ENCODE measurements at regions not wholly inside any gene's neighbourhood (a gene's known extent, or its start where the extent isn't known, plus 50 kb on each side); places are given as distances from the start of the nearest gene placed in this dataset.
A peak's percentile ranks its signal among the peaks of the same experiment; 100 is the strongest.

- Histone ChIP-seq H3K4me3 (no peak overlapping the region; the same call in 1 of the 2 replicates), H3K9me3 (replicated peaks; ENCODE audit: control insufficient read depth, insufficient read depth, low read length) (no peaks in the 10 kb centered on the region), H3K9ac (ENCODE audit: control insufficient read depth, insufficient read depth, low read length) (peak overlapping the region; percentile 13), H3K4me2 (ENCODE audit: control insufficient read depth, insufficient read depth) (peak overlapping the region; percentile 80), H2AFZ (ENCODE audit: control insufficient read depth, low read depth, low read length) (no peak overlapping the region), H4K20me1 (ENCODE audit: control insufficient read depth, insufficient read depth) (no peaks in the 10 kb centered on the region), H3K79me2 (ENCODE audit: control insufficient read depth, insufficient read depth, low read length) (no peaks in the 10 kb centered on the region), H3K36me3 (ENCODE audit: control insufficient read depth in 2 of 2, insufficient read depth in 2 of 2, low read length in 1 of 2) (no peaks in the 10 kb centered on the region), H3K27me3 (replicated peaks in 1 of 2; ENCODE audit: control insufficient read depth in 2 of 2, insufficient read depth in 2 of 2, low read length in 1 of 2) (no peaks in the 10 kb centered on the region), H3K4me1 (ENCODE audit: control insufficient read depth, insufficient read depth, low read length) (peaks cover 88% of the 10 kb centered on the region), H3K27ac (ENCODE audit: control insufficient read depth, insufficient read depth) (peak overlapping the region; percentile 92)
- ChIA-PET RAD21 (ENCODE audit: unreplicated experiment) (interaction anchor here (1.3 to 8.0 kb wide), 9 partner anchors 11 to 321 kb away, joined by 3 to 89 read pairs (median 21); partner anchors contain the start of genes KLLN and PTEN), POLR2A (interaction anchor here (0.9 to 2.0 kb wide), 6 partner anchors 15 to 322 kb away, joined by 4 to 8 read pairs (median 6); no protein-coding TSS in a partner anchor), SMC1A (ENCODE audit: uncharacterized antibody, unreplicated experiment) (interaction anchor here (0.9 to 19.3 kb wide), 18 partner anchors 11 to 327 kb away, joined by 3 to 229 read pairs (median 6); partner anchors contain the start of genes KLLN and PTEN), CTCF (interaction anchor here (1.2 to 6.5 kb wide), 4 partner anchors 16 to 202 kb away, joined by 3 to 36 read pairs (median 6); no protein-coding TSS in a partner anchor)
- BruUV-seq (replicated peaks), result no TSS peak
- intact Hi-C loops (cut with micrococcal nuclease; ENCODE audit: unreplicated experiment) (loop anchor here (1.0 to 5.0 kb wide), 8 partner anchors 16 to 322 kb away; partner anchors contain the start of genes KLLN and PTEN), in situ Hi-C loops (cut with MboI) (loop anchor here (10.0 kb wide), 1 partner anchor 200 kb away; the partner anchor contains the start of genes KLLN and PTEN)
- ATAC-seq (peak; percentile 74), DNase-seq (ENCODE audit: low read depth, low spot score) (peak; percentile 95), FAIRE-seq (peak; percentile 76)
- WGBS (ENCODE audit: insufficient coverage, insufficient replicate concordance, low lambda C conversion rate, missing lambda C conversion rate), result 16% methylated on average over 5 of the region's 5 CpGs
- TF ChIP-seq TCF12 (IDR thresholded peaks at IDR 0.05; ENCODE audit: low read depth, low read length) (peak; percentile 90), ATF7 (IDR thresholded peaks at IDR 0.05; ENCODE audit: low read depth) (peak; percentile 75), TAF1 (IDR thresholded peaks at IDR 0.05; ENCODE audit: borderline replicate concordance, low read depth, low read length) (no peak; the same call in 1 of the 2 replicates), BACH1 (IDR thresholded peaks at IDR 0.05; ENCODE audit: borderline replicate concordance) (no peak; the same call in 1 of the 2 replicates), ZBTB33 (IDR thresholded peaks at IDR 0.05) (no peak), NFXL1 (IDR thresholded peaks at IDR 0.05; ENCODE audit: borderline replicate concordance) (no peak), IRF4 (IDR thresholded peaks at IDR 0.05; ENCODE audit: low read depth, low read length) (peak; percentile 94), NRF1 (conservative IDR thresholded peaks at IDR 0.05; ENCODE audit: low read depth, low read length) (no peak), ZNF24 (IDR thresholded peaks at IDR 0.05) (no peak), CREM (IDR thresholded peaks at IDR 0.05; ENCODE audit: low read depth) (peak; percentile 93), BCL3 (IDR thresholded peaks at IDR 0.05; ENCODE audit: borderline replicate concordance, insufficient read depth, low read depth, low read length, poor library complexity, severe bottlenecking) (peak; percentile 93), NR2C2 (IDR thresholded peaks at IDR 0.05; ENCODE audit: borderline replicate concordance, control insufficient read depth, insufficient read length, low read depth) (no peak)
- TF ChIP-seq, protein P1, sequence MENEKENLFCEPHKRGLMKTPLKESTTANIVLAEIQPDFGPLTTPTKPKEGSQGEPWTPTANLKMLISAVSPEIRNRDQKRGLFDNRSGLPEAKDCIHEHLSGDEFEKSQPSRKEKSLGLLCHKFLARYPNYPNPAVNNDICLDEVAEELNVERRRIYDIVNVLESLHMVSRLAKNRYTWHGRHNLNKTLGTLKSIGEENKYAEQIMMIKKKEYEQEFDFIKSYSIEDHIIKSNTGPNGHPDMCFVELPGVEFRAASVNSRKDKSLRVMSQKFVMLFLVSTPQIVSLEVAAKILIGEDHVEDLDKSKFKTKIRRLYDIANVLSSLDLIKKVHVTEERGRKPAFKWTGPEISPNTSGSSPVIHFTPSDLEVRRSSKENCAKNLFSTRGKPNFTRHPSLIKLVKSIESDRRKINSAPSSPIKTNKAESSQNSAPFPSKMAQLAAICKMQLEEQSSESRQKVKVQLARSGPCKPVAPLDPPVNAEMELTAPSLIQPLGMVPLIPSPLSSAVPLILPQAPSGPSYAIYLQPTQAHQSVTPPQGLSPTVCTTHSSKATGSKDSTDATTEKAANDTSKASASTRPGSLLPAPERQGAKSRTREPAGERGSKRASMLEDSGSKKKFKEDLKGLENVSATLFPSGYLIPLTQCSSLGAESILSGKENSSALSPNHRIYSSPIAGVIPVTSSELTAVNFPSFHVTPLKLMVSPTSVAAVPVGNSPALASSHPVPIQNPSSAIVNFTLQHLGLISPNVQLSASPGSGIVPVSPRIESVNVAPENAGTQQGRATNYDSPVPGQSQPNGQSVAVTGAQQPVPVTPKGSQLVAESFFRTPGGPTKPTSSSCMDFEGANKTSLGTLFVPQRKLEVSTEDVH (IDR thresholded peaks at IDR 0.05; ENCODE audit: low read depth, partially characterized antibody), result no peak
- TF ChIP-seq, protein P2, sequence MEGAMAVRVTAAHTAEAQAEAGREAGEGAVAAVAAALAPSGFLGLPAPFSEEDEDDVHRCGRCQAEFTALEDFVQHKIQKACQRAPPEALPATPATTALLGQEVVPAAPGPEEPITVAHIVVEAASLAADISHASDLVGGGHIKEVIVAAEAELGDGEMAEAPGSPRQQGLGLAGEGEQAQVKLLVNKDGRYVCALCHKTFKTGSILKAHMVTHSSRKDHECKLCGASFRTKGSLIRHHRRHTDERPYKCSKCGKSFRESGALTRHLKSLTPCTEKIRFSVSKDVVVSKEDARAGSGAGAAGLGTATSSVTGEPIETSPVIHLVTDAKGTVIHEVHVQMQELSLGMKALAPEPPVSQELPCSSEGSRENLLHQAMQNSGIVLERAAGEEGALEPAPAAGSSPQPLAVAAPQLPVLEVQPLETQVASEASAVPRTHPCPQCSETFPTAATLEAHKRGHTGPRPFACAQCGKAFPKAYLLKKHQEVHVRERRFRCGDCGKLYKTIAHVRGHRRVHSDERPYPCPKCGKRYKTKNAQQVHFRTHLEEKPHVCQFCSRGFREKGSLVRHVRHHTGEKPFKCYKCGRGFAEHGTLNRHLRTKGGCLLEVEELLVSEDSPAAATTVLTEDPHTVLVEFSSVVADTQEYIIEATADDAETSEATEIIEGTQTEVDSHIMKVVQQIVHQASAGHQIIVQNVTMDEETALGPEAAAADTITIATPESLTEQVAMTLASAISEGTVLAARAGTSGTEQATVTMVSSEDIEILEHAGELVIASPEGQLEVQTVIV (IDR thresholded peaks at IDR 0.05; ENCODE audit: borderline replicate concordance, partially characterized antibody), result no peak
These were observed 201.4 kb downstream of the PTEN start for GRCh38 chr10:88064608-88065382.

All from GM12878 (cell line).